Prostate gland (tissue), 2 donors: ENCODE measurements at regions not wholly inside any gene's neighbourhood (a gene's known extent, or its start where the extent isn't known, plus 50 kb on each side); places are given as distances from the start of the nearest gene placed in this dataset.

ENCODE experiments used
- DNase-seq: peaks from one replicate; pipeline ENCODE4 v3.0.0-alpha.2; 2019; ENCODE audit warnings: low spot score
- H3K27ac ChIP-seq, 2 donors: fragments of 200-600 bp; sonication (generic); 2 replicates each; pipeline ENCODE4 v1.5.1; 2017 to 2019
- H3K27me3 ChIP-seq: fragments of 200-600 bp; sonication (generic); replicated peaks from 2 replicates; pipeline ENCODE4 v1.5.1; 2019; ENCODE audit not compliant: insufficient read depth
- H3K36me3 ChIP-seq, 2 donors: fragments of 200-600 bp; sonication (generic); 1 replicate in 1 of 2; 2 replicates in 1 of 2; pipeline versions ENCODE4 v1.5.1 to v1.8.1; 2017 to 2019
- H3K4me1 ChIP-seq: fragments of 200-600 bp; sonication (generic); replicated peaks from 2 replicates; pipeline ENCODE4 v1.5.1; 2019
- H3K4me3 ChIP-seq, 2 donors: fragments of 200-600 bp; sonication (generic); 2 replicates each; pipeline ENCODE4 v1.5.1; 2017 to 2019
- H3K9me3 ChIP-seq: fragments of 200-600 bp; sonication (generic); 2 replicates; pipeline ENCODE4 v1.5.1; 2017
- POLR2A ChIP-seq: fragments of 450-650 bp; IDR thresholded peaks from one replicate; pipeline ENCODE4 v1.6.1; 2016; ENCODE audit warnings: antibody characterized with exemption, mild to moderate bottlenecking
- POLR2AphosphoS5 ChIP-seq: sonication (generic); formaldehyde crosslinking; IDR thresholded peaks from one replicate; pipeline ENCODE4 v1.6.1; 2017; ENCODE audit warnings: antibody characterized with exemption
- WGBS: methylation state at CpG from one replicate; pipeline ENCODE4 v1.1.5; 2018; 5-methylcytosine and 5-hydroxymethylcytosine counted together
- intact Hi-C: fragments of 100-400 bp; cut with DNase I; formaldehyde crosslinking; loops from one replicate; pipeline ENCODE4 v1.14.2; 2022
- TF ChIP-seq, protein P1 (sequence below), 4 experiments: fragments of 200-600 bp in 2 of 4; fragments of 450-650 bp in 2 of 4; sonication (generic) in 2 of 4; IDR thresholded peaks; 1 replicate in 3 of 4; 2 replicates in 1 of 4; pipeline ENCODE4 v1.5.1; 2016 to 2019; ENCODE audit warnings: antibody characterized with exemption in 4 of 4, mild to moderate bottlenecking in 2 of 4, moderate library complexity in 2 of 4

DNA sequence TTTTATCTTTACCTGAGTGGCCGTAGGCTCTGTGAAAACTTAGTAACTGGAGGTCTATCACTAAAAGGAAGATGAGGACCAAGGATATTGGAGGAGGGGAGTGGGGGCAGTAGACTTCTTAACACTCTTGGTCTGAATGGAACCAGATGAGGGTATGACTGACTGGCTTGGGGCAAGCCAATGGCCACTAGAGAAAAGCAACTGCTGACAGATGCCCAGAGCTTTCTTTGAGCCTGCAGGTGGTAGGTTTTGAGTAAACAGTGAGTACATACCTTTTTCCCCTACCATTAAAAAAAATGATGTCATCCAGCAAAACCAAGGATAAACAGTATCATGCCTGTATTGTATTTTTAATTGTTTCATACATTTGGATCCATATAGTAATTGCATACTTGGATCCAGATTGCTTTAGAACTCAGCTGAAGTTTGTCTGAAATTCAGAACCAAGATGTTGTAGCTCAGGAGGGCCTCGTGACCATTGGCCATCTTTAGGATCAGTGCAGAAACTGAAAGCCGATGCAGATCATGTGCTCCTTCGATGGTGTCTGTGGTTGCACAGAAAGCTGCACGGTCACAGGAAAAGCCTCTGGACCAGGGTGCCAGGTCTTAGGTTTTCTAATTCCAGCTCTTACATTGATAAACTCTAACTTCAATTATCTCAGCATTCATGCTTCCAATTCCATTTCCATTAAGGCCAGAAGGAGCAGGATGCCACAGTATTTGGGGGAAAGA is 131.0 kb downstream of the PDGFRA start:
- WGBS = 64% methylated on average over 5 of the region's 5 CpGs
- intact Hi-C loops = no loop called here
- Histone ChIP-seq H3K9me3 (no peaks in the 10 kb centered on the region), H3K27me3 (no peaks in the 10 kb centered on the region), H3K27ac (no peak overlapping the region), H3K4me3 (no peak overlapping the region), H3K36me3 (no peaks in the 10 kb centered on the region), H3K4me1 (no peaks in the 10 kb centered on the region)
- no peak for TF ChIP-seq POLR2AphosphoS5
- TF ChIP-seq, protein P1, sequence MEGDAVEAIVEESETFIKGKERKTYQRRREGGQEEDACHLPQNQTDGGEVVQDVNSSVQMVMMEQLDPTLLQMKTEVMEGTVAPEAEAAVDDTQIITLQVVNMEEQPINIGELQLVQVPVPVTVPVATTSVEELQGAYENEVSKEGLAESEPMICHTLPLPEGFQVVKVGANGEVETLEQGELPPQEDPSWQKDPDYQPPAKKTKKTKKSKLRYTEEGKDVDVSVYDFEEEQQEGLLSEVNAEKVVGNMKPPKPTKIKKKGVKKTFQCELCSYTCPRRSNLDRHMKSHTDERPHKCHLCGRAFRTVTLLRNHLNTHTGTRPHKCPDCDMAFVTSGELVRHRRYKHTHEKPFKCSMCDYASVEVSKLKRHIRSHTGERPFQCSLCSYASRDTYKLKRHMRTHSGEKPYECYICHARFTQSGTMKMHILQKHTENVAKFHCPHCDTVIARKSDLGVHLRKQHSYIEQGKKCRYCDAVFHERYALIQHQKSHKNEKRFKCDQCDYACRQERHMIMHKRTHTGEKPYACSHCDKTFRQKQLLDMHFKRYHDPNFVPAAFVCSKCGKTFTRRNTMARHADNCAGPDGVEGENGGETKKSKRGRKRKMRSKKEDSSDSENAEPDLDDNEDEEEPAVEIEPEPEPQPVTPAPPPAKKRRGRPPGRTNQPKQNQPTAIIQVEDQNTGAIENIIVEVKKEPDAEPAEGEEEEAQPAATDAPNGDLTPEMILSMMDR (IDR thresholded peaks at IDR 0.05) = no peak
- no peak for TF ChIP-seq POLR2A
- no peak for DNase-seq

DNA sequence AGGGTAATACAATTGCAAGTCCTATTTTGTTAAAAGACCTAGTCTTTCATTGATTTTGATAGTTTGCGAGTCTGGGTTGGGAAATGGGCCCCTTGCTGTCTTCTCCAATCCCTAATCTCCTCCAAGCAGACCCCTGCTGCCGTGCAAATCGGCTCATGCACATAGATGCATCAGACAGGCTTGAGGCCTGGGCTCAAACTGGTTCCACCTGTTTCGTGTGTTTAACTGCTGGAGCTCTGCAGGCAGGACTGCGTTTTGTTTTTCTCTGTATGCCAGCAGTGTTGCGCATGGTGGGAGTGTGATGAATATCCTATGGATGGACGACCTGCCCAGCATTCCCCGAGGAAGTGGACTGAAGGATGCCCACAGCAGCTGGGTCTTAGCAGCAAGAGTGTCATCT is 133.9 kb downstream of the PDGFRA start:
- TF ChIP-seq, protein P1 (IDR thresholded peaks at IDR 0.05) = no peak
- no peak for TF ChIP-seq POLR2AphosphoS5
- TF ChIP-seq POLR2A = no peak
- intact Hi-C loops = no loop called here
- Histone ChIP-seq H3K9me3 (no peaks in the 10 kb centered on the region), H3K4me1 (no peaks in the 10 kb centered on the region), H3K4me3 (no peak overlapping the region), H3K36me3 (no peaks in the 10 kb centered on the region), H3K27me3 (no peaks in the 10 kb centered on the region), H3K27ac (no peak overlapping the region)
- WGBS = 56% methylated on average over 8 of the region's 8 CpGs
- no peak for DNase-seq

DNA sequence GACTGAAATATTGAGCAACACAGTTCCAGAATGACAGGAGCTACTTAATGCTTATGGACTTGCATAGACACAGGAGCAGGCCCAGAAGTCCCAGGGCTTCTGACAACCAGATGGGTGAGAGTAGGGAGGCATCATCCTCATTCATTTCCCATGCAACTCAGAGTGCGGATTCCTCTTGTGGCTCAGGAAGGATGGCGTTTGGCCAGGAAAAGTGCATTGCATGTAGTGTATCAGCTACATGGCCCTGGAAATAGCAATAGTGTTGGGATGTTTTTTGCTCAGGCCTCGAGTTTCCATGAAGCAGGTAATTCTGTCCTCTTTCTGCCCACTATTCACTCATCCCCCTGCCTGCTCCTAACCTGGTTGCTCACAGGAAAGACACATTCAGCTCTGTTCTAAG is 136.6 kb downstream of the PDGFRA start:
- intact Hi-C loops = no loop called here
- 91% methylated on average over 3 of the region's 3 CpGs for WGBS
- no peaks in the 10 kb centered on the region for H3K27me3 ChIP-seq
- H3K27ac ChIP-seq = no peak overlapping the region
- no peak overlapping the region for H3K4me3 ChIP-seq
- no peak for DNase-seq
- no peak for TF ChIP-seq POLR2AphosphoS5
- no peak for TF ChIP-seq POLR2A
- TF ChIP-seq, protein P1 (IDR thresholded peaks at IDR 0.05) = no peak
- no peaks in the 10 kb centered on the region for H3K4me1 ChIP-seq
- no peaks in the 10 kb centered on the region for H3K9me3 ChIP-seq
- no peaks in the 10 kb centered on the region for H3K36me3 ChIP-seq

DNA sequence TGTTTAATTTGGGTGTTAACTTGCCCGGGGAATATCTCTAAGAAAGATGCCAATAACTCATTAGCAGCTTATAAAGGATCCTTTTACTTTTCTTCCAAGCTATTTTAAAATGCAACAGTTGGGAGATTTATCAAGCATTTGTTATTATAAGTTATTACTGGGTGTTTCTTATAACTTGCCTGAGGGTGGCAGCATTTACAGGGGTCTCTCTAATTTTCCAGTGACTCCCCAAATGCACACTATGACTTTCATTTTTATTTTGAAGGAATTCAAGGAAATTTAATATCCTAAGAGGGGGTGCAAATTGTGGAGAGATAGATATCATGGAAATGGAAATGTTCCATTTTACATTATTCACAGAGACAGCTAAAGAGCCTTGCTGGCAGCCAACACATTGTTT is 138.0 kb downstream of the PDGFRA start:
- no peak overlapping the region for H3K27ac ChIP-seq
- H3K27me3 ChIP-seq = no peaks in the 10 kb centered on the region
- no peaks in the 10 kb centered on the region for H3K4me1 ChIP-seq
- H3K9me3 ChIP-seq = no peaks in the 10 kb centered on the region
- 50% methylated on average over 1 of the region's 1 CpG for WGBS
- intact Hi-C loops = no loop called here
- TF ChIP-seq, protein P1 (IDR thresholded peaks at IDR 0.05) = no peak
- no peak for TF ChIP-seq POLR2A
- no peak for TF ChIP-seq POLR2AphosphoS5
- H3K4me3 ChIP-seq = no peak overlapping the region
- DNase-seq = no peak
- no peaks in the 10 kb centered on the region for H3K36me3 ChIP-seq
